ENCODE measurements at regions not wholly inside any gene's neighbourhood (a gene's known extent, or its start where the extent isn't known, plus 50 kb on each side); places are given as distances from the start of the nearest gene placed in this dataset.

DNA sequence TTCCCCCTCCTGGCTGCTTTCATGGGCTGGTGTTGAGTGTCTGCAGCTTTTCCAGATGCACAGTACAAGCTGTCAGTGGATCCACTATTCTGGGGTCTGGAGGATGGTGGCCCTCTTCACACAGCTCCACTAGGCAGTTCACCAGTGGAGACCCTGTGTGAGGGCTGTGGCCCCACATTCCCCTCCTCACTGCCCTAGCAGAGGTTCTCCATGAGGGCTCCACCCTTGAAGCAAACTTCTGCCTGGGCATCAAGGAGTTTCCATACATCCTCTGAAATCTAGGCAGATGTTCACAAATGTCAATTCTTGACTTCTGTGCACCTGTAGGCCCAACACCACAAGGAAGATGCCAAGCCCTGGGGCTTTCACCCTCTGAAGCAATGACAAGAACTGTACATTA is 1386.2 kb upstream of the ACVR2A start:
- Mint-ChIP-seq H3K9me3 (ENCODE audit: low read depth) (peaks cover 38% of the 10 kb centered on the region), H3K4me3 (ENCODE audit: unreplicated experiment) (no peak overlapping the region), H3K36me3 (ENCODE audit: low read depth) (peaks cover 10% of the 10 kb centered on the region), H3K4me1 (ENCODE audit: low read depth) (no peaks in the 10 kb centered on the region), H3K27me3 (ENCODE audit: low read depth) (no peaks in the 10 kb centered on the region), H3K27ac (ENCODE audit: unreplicated experiment) (no peak overlapping the region)
- no peak for DNase-seq (ENCODE audit: low spot score)
- TF ChIP-seq, protein P1, sequence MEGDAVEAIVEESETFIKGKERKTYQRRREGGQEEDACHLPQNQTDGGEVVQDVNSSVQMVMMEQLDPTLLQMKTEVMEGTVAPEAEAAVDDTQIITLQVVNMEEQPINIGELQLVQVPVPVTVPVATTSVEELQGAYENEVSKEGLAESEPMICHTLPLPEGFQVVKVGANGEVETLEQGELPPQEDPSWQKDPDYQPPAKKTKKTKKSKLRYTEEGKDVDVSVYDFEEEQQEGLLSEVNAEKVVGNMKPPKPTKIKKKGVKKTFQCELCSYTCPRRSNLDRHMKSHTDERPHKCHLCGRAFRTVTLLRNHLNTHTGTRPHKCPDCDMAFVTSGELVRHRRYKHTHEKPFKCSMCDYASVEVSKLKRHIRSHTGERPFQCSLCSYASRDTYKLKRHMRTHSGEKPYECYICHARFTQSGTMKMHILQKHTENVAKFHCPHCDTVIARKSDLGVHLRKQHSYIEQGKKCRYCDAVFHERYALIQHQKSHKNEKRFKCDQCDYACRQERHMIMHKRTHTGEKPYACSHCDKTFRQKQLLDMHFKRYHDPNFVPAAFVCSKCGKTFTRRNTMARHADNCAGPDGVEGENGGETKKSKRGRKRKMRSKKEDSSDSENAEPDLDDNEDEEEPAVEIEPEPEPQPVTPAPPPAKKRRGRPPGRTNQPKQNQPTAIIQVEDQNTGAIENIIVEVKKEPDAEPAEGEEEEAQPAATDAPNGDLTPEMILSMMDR (IDR thresholded peaks at IDR 0.05): no peak

- H3K4me3 Mint-ChIP-seq (ENCODE audit: unreplicated experiment): no peak overlapping the region
- peaks cover 10% of the 10 kb centered on the region for H3K36me3 Mint-ChIP-seq (ENCODE audit: low read depth)
- no peak for DNase-seq (ENCODE audit: low spot score)
- no peaks in the 10 kb centered on the region for H3K4me1 Mint-ChIP-seq (ENCODE audit: low read depth)
- peaks cover 28% of the 10 kb centered on the region for H3K9me3 Mint-ChIP-seq (ENCODE audit: low read depth)
- no peaks in the 10 kb centered on the region for H3K27me3 Mint-ChIP-seq (ENCODE audit: low read depth)
- TF ChIP-seq, protein P1 (IDR thresholded peaks at IDR 0.05): no peak
- H3K27ac Mint-ChIP-seq (ENCODE audit: unreplicated experiment): no peak overlapping the region
Observed at GRCh38 chr2:146457221-146457620, 1387.6 kb upstream of the ACVR2A start.

GRCh38 chr2:146455325-146455724 is 1389.5 kb upstream of the ACVR2A start:
- TF ChIP-seq, protein P1 (IDR thresholded peaks at IDR 0.05): no peak
- H3K27ac Mint-ChIP-seq (ENCODE audit: unreplicated experiment): no peak overlapping the region
- H3K27me3 Mint-ChIP-seq (ENCODE audit: low read depth): no peaks in the 10 kb centered on the region
- peaks cover 6% of the 10 kb centered on the region for H3K36me3 Mint-ChIP-seq (ENCODE audit: low read depth)
- H3K4me3 Mint-ChIP-seq (ENCODE audit: unreplicated experiment): no peak overlapping the region
- H3K9me3 Mint-ChIP-seq (ENCODE audit: low read depth): peaks cover 16% of the 10 kb centered on the region
- no peaks in the 10 kb centered on the region for H3K4me1 Mint-ChIP-seq (ENCODE audit: low read depth)
- DNase-seq (ENCODE audit: low spot score): no peak

- Mint-ChIP-seq H3K27me3 (ENCODE audit: low read depth) (no peaks in the 10 kb centered on the region), H3K4me3 (ENCODE audit: unreplicated experiment) (no peak overlapping the region), H3K9me3 (ENCODE audit: low read depth) (no peaks in the 10 kb centered on the region), H3K27ac (ENCODE audit: unreplicated experiment) (no peak overlapping the region), H3K36me3 (ENCODE audit: low read depth) (no peaks in the 10 kb centered on the region), H3K4me1 (ENCODE audit: low read depth) (no peaks in the 10 kb centered on the region)
- TF ChIP-seq, protein P1 (IDR thresholded peaks at IDR 0.05): no peak
- no peak for DNase-seq (ENCODE audit: low spot score)
Observed at GRCh38 chr2:146451972-146452371, 1392.9 kb upstream of the ACVR2A start.

GRCh38 chr2:146450131-146450530 is 1394.7 kb upstream of the ACVR2A start:
- H3K4me1 Mint-ChIP-seq (ENCODE audit: low read depth): no peaks in the 10 kb centered on the region
- no peaks in the 10 kb centered on the region for H3K36me3 Mint-ChIP-seq (ENCODE audit: low read depth)
- no peaks in the 10 kb centered on the region for H3K9me3 Mint-ChIP-seq (ENCODE audit: low read depth)
- H3K27ac Mint-ChIP-seq (ENCODE audit: unreplicated experiment): no peak overlapping the region
- H3K27me3 Mint-ChIP-seq (ENCODE audit: low read depth): no peaks in the 10 kb centered on the region
- TF ChIP-seq, protein P1 (IDR thresholded peaks at IDR 0.05): no peak
- DNase-seq (ENCODE audit: low spot score): no peak
- H3K4me3 Mint-ChIP-seq (ENCODE audit: unreplicated experiment): no peak overlapping the region
